Endodermal cell (in vitro differentiated cells): ENCODE measurements at regions not wholly inside any gene's neighbourhood (a gene's known extent, or its start where the extent isn't known, plus 50 kb on each side); places are given as distances from the start of the nearest gene placed in this dataset.

ENCODE experiments used
- DNase-seq: peaks from one replicate; pipeline ENCODE4 v3.0.0-alpha.2; 2017
- H3K27ac ChIP-seq: 2 replicates; pipeline ENCODE4 v1.5.1; 2013; ENCODE audit warnings: mild to moderate bottlenecking, low read depth, low read length, moderate library complexity
- H3K27me3 ChIP-seq: 2 replicates; pipeline ENCODE4 v1.6.1; 2013; ENCODE audit warnings: mild to moderate bottlenecking, low read length, moderate library complexity; ENCODE audit not compliant: insufficient read depth, control insufficient read depth, poor library complexity, severe bottlenecking
- H3K36me3 ChIP-seq: 2 replicates; pipeline ENCODE4 v1.7.0; 2013; ENCODE audit warnings: mild to moderate bottlenecking, low read length, moderate library complexity; ENCODE audit not compliant: control insufficient read depth, insufficient read depth
- H3K4me1 ChIP-seq: one replicate; pipeline ENCODE4 v1.7.0; 2013; ENCODE audit warnings: low read length; ENCODE audit not compliant: control insufficient read depth, insufficient read depth
- H3K4me3 ChIP-seq: 2 replicates; pipeline ENCODE4 v1.5.1; 2013; ENCODE audit warnings: mild to moderate bottlenecking, low read length, moderate library complexity
- H3K9ac ChIP-seq: 2 replicates; pipeline ENCODE4 v1.6.1; 2013; ENCODE audit warnings: mild to moderate bottlenecking, low read length, moderate library complexity; ENCODE audit not compliant: poor library complexity, severe bottlenecking; ENCODE audit errors: extremely low read depth
- H3K9me3 ChIP-seq: 2 replicates; pipeline ENCODE4 v1.6.1; 2013; ENCODE audit warnings: mild to moderate bottlenecking, low read length, moderate library complexity; ENCODE audit not compliant: control insufficient read depth
- H3K27ac Mint-ChIP-seq: 2 replicates; pipeline ENCODE4 v1.8.0; 2020; ENCODE audit warnings: mixed read lengths
- H3K27me3 Mint-ChIP-seq: 2 replicates; pipeline ENCODE4 v1.8.0; 2021; ENCODE audit warnings: mild to moderate bottlenecking, mixed read lengths; ENCODE audit not compliant: insufficient read depth
- H3K36me3 Mint-ChIP-seq: 2 replicates; pipeline ENCODE4 v1.8.0; 2020; ENCODE audit warnings: low read depth, mixed read lengths
- H3K4me1 Mint-ChIP-seq: 2 replicates; pipeline ENCODE4 v1.8.0; 2020; ENCODE audit warnings: mixed read lengths
- H3K4me3 Mint-ChIP-seq: 2 replicates; pipeline ENCODE4 v1.8.0; 2020; ENCODE audit warnings: mild to moderate bottlenecking, moderate library complexity, mixed read lengths
- H3K9me3 Mint-ChIP-seq: 2 replicates; pipeline ENCODE4 v1.8.0; 2020; ENCODE audit warnings: mild to moderate bottlenecking, mixed read lengths
- CTCF ChIP-seq: fragments of 200-600 bp; sonication (generic); conservative IDR thresholded peaks from 2 replicates; pipeline ENCODE4 v1.5.0; 2021; ENCODE audit warnings: antibody characterized with exemption, mild to moderate bottlenecking
- WGBS, 2 experiments: methylation state at CpG; one replicate each; pipeline versions ENCODE4 v1.1.5 to v1.1.7; 2013; ENCODE audit warnings: missing lambda C conversion rate in 2 of 2, mixed read lengths in 1 of 2; ENCODE audit not compliant: insufficient coverage in 1 of 2, insufficient read length in 1 of 2; 5-methylcytosine and 5-hydroxymethylcytosine counted together

GRCh38 chr20:19855416-19855815 lies 97.4 kb downstream of the RIN2 start:
- Histone ChIP-seq H3K9ac (no peak overlapping the region), H3K27ac (no peak overlapping the region), H3K36me3 (no peaks in the 10 kb centered on the region), H3K4me3 (no peak overlapping the region), H3K4me1 (no peaks in the 10 kb centered on the region), H3K27me3 (no peaks in the 10 kb centered on the region), H3K9me3 (no peaks in the 10 kb centered on the region)
- Mint-ChIP-seq H3K36me3 (no peaks in the 10 kb centered on the region), H3K9me3 (peaks cover 1% of the 10 kb centered on the region), H3K4me3 (no peak overlapping the region), H3K27me3 (no peaks in the 10 kb centered on the region), H3K4me1 (no peaks in the 10 kb centered on the region), H3K27ac (no peak overlapping the region)
- DNase-seq, result no peak
- no peak for TF ChIP-seq CTCF
- WGBS, 2 experiments, result 93% methylated on average over 2 to 3 of the region's 3 CpGs

GRCh38 chr20:19858466-19859371 lies 100.7 kb downstream of the RIN2 start:
- H3K4me3 ChIP-seq, result no peak overlapping the region
- H3K27ac ChIP-seq, result no peak overlapping the region
- Mint-ChIP-seq H3K4me1 (no peaks in the 10 kb centered on the region), H3K27me3 (no peaks in the 10 kb centered on the region), H3K36me3 (peaks cover 3% of the 10 kb centered on the region), H3K4me3 (no peak overlapping the region), H3K9me3 (peaks cover 1% of the 10 kb centered on the region), H3K27ac (no peak overlapping the region)
- H3K27me3 ChIP-seq, result no peaks in the 10 kb centered on the region
- H3K4me1 ChIP-seq, result no peaks in the 10 kb centered on the region
- H3K9me3 ChIP-seq, result no peaks in the 10 kb centered on the region
- 69 to 81% methylated on average over 7 to 9 of the region's 9 CpGs for WGBS, 2 experiments
- DNase-seq, result no peak
- no peak for TF ChIP-seq CTCF
- no peaks in the 10 kb centered on the region for H3K36me3 ChIP-seq
- no peak overlapping the region for H3K9ac ChIP-seq

GRCh38 chr20:19859444-19859843 lies 101.4 kb downstream of the RIN2 start:
- Mint-ChIP-seq H3K27me3 (no peaks in the 10 kb centered on the region), H3K36me3 (peaks cover 3% of the 10 kb centered on the region), H3K4me1 (no peaks in the 10 kb centered on the region), H3K4me3 (no peak overlapping the region), H3K27ac (no peak overlapping the region), H3K9me3 (no peaks in the 10 kb centered on the region)
- H3K27ac ChIP-seq, result no peak overlapping the region
- no peak for DNase-seq
- no peaks in the 10 kb centered on the region for H3K36me3 ChIP-seq
- H3K9me3 ChIP-seq, result no peaks in the 10 kb centered on the region
- no peak for TF ChIP-seq CTCF
- no peak overlapping the region for H3K9ac ChIP-seq
- WGBS, 2 experiments, result 89 to 100% methylated on average over 2 to 3 of the region's 3 CpGs
- H3K27me3 ChIP-seq, result no peaks in the 10 kb centered on the region
- H3K4me1 ChIP-seq, result no peaks in the 10 kb centered on the region
- no peak overlapping the region for H3K4me3 ChIP-seq
